ENCODE measurements at regions not wholly inside any gene's neighbourhood (a gene's known extent, or its start where the extent isn't known, plus 50 kb on each side); places are given as distances from the start of the nearest gene placed in this dataset.
A peak's percentile ranks its signal among the peaks of the same experiment; 100 is the strongest.
"Not testable (repeated sequence)": the region's sequence is repeated elsewhere in the genome, so short reads cannot be mapped to it uniquely, and the experiment has no call there.

DNA sequence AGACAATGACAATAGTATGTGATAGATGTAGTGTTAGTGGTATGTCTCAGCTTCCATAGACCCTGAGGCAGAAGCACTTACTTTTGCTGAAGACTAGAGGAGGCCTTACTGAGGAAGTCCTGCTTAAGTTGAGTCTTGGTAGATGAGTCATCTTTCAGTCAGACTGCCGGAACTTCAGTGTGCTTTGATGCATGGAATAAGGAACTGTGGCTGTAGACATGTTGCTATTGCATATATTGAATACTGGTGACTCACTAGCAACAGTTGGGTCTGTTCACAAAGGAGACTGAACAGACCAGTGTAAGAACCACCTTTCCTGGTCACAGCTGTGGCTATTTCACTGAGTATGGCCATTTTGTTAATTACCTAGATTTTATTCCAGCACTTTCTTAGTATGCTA is 1000.6 kb downstream of the OLFM4 start:
- intact Hi-C loops (cut with micrococcal nuclease; ENCODE audit: unreplicated experiment) = no loop called here
- Histone ChIP-seq H3K4me3 (ENCODE audit: low read depth, low read length, poor library complexity, severe bottlenecking) (no peak overlapping the region), H3K27ac (ENCODE audit: low read depth, low read length, poor library complexity, severe bottlenecking) (peak overlapping the region; percentile 62), H3K36me3 (ENCODE audit: insufficient read depth, low read length, poor library complexity, severe bottlenecking) (no peaks in the 10 kb centered on the region), H3K9me3 (ENCODE audit: low read depth, low read length, poor library complexity, severe bottlenecking) (peaks cover 4% of the 10 kb centered on the region), H3K27me3 (replicated peaks; ENCODE audit: insufficient read depth, low read depth, low read length, poor library complexity) (no peaks in the 10 kb centered on the region), H3K4me1 (ENCODE audit: insufficient read depth, low read length, poor library complexity, severe bottlenecking) (peaks cover 4% of the 10 kb centered on the region)
- ChIA-PET CTCF (no interaction called here), POLR2A (ENCODE audit: low non-redundant PET) (no interaction called here)
- DNase-seq (ENCODE audit: low spot score) = peak; percentile 84
- no TSS peak for BruUV-seq (replicated peaks)
- TF ChIP-seq EZH2 (IDR thresholded peaks at IDR 0.05; ENCODE audit: borderline replicate concordance, low read depth, low read length, poor library complexity, severe bottlenecking) = no peak
- TF ChIP-seq, protein P1, sequence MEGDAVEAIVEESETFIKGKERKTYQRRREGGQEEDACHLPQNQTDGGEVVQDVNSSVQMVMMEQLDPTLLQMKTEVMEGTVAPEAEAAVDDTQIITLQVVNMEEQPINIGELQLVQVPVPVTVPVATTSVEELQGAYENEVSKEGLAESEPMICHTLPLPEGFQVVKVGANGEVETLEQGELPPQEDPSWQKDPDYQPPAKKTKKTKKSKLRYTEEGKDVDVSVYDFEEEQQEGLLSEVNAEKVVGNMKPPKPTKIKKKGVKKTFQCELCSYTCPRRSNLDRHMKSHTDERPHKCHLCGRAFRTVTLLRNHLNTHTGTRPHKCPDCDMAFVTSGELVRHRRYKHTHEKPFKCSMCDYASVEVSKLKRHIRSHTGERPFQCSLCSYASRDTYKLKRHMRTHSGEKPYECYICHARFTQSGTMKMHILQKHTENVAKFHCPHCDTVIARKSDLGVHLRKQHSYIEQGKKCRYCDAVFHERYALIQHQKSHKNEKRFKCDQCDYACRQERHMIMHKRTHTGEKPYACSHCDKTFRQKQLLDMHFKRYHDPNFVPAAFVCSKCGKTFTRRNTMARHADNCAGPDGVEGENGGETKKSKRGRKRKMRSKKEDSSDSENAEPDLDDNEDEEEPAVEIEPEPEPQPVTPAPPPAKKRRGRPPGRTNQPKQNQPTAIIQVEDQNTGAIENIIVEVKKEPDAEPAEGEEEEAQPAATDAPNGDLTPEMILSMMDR (conservative IDR thresholded peaks at IDR 0.05; ENCODE audit: low read depth, low read length) = no peak

DNA sequence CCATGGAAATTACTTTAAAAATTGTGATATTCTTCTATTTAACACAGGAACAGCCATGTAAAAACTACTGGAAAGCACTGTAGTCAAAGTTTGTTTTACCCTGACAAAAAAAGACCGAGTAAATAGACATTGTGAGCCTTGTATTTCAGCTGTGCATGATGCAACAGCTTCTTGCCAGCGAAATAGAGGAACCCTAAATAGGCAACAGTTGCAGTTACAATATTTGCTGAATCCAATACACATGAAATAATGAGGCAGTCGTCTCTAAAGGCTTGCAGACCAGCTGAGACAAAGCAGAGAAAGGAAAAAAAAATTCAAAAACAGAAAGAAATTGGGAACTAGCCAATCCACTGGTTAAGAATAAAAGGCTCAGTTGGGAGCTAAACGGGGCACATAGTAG is 1001.1 kb downstream of the OLFM4 start:
- intact Hi-C loops (cut with micrococcal nuclease; ENCODE audit: unreplicated experiment) = no loop called here
- TF ChIP-seq EZH2 (IDR thresholded peaks at IDR 0.05; ENCODE audit: borderline replicate concordance, low read depth, low read length, poor library complexity, severe bottlenecking) = no peak
- ChIA-PET POLR2A (ENCODE audit: low non-redundant PET) (no interaction called here), CTCF (interaction anchor here (0.6 kb wide), 1 partner anchor 779 kb away, joined by 4 read pairs; no protein-coding TSS in a partner anchor)
- H3K4me1 ChIP-seq (ENCODE audit: insufficient read depth, low read length, poor library complexity, severe bottlenecking) = peaks cover 4% of the 10 kb centered on the region
- peak overlapping the region; percentile 62 for H3K27ac ChIP-seq (ENCODE audit: low read depth, low read length, poor library complexity, severe bottlenecking)
- H3K27me3 ChIP-seq (replicated peaks; ENCODE audit: insufficient read depth, low read depth, low read length, poor library complexity) = no peaks in the 10 kb centered on the region
- DNase-seq (ENCODE audit: low spot score) = peak; percentile 15
- BruUV-seq (replicated peaks) = no TSS peak
- H3K9me3 ChIP-seq (ENCODE audit: low read depth, low read length, poor library complexity, severe bottlenecking) = peaks cover 4% of the 10 kb centered on the region
- H3K4me3 ChIP-seq (ENCODE audit: low read depth, low read length, poor library complexity, severe bottlenecking) = no peak overlapping the region
- H3K36me3 ChIP-seq (ENCODE audit: insufficient read depth, low read length, poor library complexity, severe bottlenecking) = no peaks in the 10 kb centered on the region

DNA sequence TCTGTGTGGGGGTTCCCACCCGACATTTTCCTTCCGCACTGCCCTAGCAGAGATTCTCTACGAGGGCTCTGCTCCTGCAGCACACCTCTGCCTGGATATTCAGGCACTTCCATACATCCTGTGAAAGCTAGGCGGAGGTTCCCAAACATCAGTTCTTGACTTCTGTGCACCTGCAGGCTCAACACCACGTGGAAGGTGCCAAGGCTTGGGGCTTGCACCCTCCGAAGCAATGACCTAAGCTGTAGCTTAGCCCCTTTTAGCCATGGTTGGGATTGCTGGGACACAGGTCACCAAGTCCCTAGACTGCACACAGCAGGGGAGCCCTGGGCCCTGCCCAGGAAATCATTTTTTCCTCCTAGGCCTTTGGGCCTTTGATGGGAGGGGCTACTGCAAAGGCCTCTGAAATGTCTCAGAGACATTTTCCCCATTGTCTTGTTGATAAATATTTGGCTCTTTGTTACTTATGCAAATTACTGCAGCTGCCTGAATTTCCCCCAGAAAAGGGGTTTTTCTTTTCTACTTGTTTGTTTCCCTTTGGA is 1004.8 kb downstream of the OLFM4 start:
- DNase-seq (ENCODE audit: low spot score) = no peak
- intact Hi-C loops (cut with micrococcal nuclease; ENCODE audit: unreplicated experiment) = no loop called here
- POLR2A ChIA-PET (ENCODE audit: low non-redundant PET) = no interaction called here
- no peak for TF ChIP-seq EZH2 (IDR thresholded peaks at IDR 0.05; ENCODE audit: borderline replicate concordance, low read depth, low read length, poor library complexity, severe bottlenecking)
- TF ChIP-seq, protein P1 (conservative IDR thresholded peaks at IDR 0.05; ENCODE audit: low read depth, low read length) = no peak
- H3K9me3 ChIP-seq (ENCODE audit: low read depth, low read length, poor library complexity, severe bottlenecking) = no peaks in the 10 kb centered on the region
- H3K4me1 ChIP-seq (ENCODE audit: insufficient read depth, low read length, poor library complexity, severe bottlenecking) = peaks cover 4% of the 10 kb centered on the region
- H3K4me3 ChIP-seq (ENCODE audit: low read depth, low read length, poor library complexity, severe bottlenecking) = no peak overlapping the region
- no peak overlapping the region for H3K27ac ChIP-seq (ENCODE audit: low read depth, low read length, poor library complexity, severe bottlenecking)
- H3K27me3 ChIP-seq (replicated peaks; ENCODE audit: insufficient read depth, low read depth, low read length, poor library complexity) = no peaks in the 10 kb centered on the region
- no peaks in the 10 kb centered on the region for H3K36me3 ChIP-seq (ENCODE audit: insufficient read depth, low read length, poor library complexity, severe bottlenecking)
- no TSS peak for BruUV-seq (replicated peaks)
- CTCF ChIA-PET = no interaction called here

DNA sequence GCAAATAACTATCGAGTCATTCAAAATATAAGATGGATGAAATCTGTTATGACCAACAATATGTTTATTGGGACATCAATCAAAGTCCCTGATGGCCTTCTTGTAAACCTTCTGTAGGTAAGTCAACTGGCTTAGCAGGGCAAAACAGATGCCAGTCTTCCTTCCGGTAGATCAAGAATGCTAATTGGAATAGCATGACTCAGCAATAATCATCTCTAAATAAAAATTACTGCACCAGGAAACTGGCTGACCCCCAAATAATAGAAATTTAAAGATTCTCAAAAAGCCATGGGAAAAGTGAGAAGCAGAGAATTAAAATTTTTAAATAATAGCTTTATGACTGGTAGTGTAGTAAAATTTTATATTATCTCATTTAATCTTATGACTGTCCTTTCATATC is 1005.4 kb downstream of the OLFM4 start:
- H3K27ac ChIP-seq (ENCODE audit: low read depth, low read length, poor library complexity, severe bottlenecking) = no peak overlapping the region
- no peak for DNase-seq (ENCODE audit: low spot score)
- H3K9me3 ChIP-seq (ENCODE audit: low read depth, low read length, poor library complexity, severe bottlenecking) = no peaks in the 10 kb centered on the region
- no peak for TF ChIP-seq EZH2 (IDR thresholded peaks at IDR 0.05; ENCODE audit: borderline replicate concordance, low read depth, low read length, poor library complexity, severe bottlenecking)
- TF ChIP-seq, protein P1 (conservative IDR thresholded peaks at IDR 0.05; ENCODE audit: low read depth, low read length) = no peak
- H3K36me3 ChIP-seq (ENCODE audit: insufficient read depth, low read length, poor library complexity, severe bottlenecking) = no peaks in the 10 kb centered on the region
- POLR2A ChIA-PET (ENCODE audit: low non-redundant PET) = no interaction called here
- no peak overlapping the region for H3K4me3 ChIP-seq (ENCODE audit: low read depth, low read length, poor library complexity, severe bottlenecking)
- intact Hi-C loops (cut with micrococcal nuclease; ENCODE audit: unreplicated experiment) = no loop called here
- H3K27me3 ChIP-seq (replicated peaks; ENCODE audit: insufficient read depth, low read depth, low read length, poor library complexity) = no peaks in the 10 kb centered on the region
- no TSS peak for BruUV-seq (replicated peaks)
- H3K4me1 ChIP-seq (ENCODE audit: insufficient read depth, low read length, poor library complexity, severe bottlenecking) = peaks cover 4% of the 10 kb centered on the region
- CTCF ChIA-PET = no interaction called here

DNA sequence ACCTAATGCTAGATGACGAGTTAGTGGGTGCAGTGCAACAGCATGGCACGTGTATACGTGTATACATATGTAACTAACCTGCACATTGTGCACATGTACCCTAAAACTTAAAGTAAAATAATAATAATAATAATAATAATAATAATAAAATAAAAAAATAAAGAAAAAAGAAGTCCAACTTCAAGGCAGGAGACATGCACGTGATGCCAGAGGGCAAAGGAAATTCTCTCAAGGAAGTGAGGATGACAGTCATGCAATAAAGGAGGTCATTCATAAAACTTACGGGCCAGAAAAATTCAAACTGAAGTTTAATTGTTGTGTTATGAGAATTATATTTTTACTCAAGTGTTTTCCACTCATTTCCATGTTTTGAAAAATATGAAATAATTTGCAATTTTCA is 1028.8 kb downstream of the OLFM4 start:
- H3K36me3 ChIP-seq (ENCODE audit: insufficient read depth, low read length, poor library complexity, severe bottlenecking); H3K27me3 ChIP-seq (replicated peaks; ENCODE audit: insufficient read depth, low read depth, low read length, poor library complexity); POLR2A ChIA-PET (ENCODE audit: low non-redundant PET); H3K9me3 ChIP-seq (ENCODE audit: low read depth, low read length, poor library complexity, severe bottlenecking); CTCF ChIA-PET; H3K4me1 ChIP-seq (ENCODE audit: insufficient read depth, low read length, poor library complexity, severe bottlenecking); BruUV-seq (replicated peaks); intact Hi-C loops (cut with micrococcal nuclease; ENCODE audit: unreplicated experiment); H3K4me3 ChIP-seq (ENCODE audit: low read depth, low read length, poor library complexity, severe bottlenecking); H3K27ac ChIP-seq (ENCODE audit: low read depth, low read length, poor library complexity, severe bottlenecking); DNase-seq (ENCODE audit: low spot score): not testable (repeated sequence)
